CD14-positive monocyte (primary cell): ENCODE measurements at regions not wholly inside any gene's neighbourhood (a gene's known extent, or its start where the extent isn't known, plus 50 kb on each side); places are given as distances from the start of the nearest gene placed in this dataset.

Source experiments
- DNase-seq, 3 donors: peaks; one replicate each; pipeline ENCODE4 v3.0.0-alpha.2; 2011 to 2022
- H2AFZ ChIP-seq: 2 replicates; pipeline ENCODE4 v1.6.0; 2012; ENCODE audit warnings: mild to moderate bottlenecking, low read depth, low read length, inconsistent platforms; ENCODE audit not compliant: insufficient read depth, poor library complexity, severe bottlenecking
- H3K27ac ChIP-seq, 2 donors: 1 replicate in 1 of 2; 2 replicates in 1 of 2; pipeline ENCODE4 v1.5.1; 2012 to 2013; ENCODE audit warnings: low read length in 2 of 2, control low read depth in 1 of 2, inconsistent platforms in 1 of 2, low read depth in 1 of 2, mild to moderate bottlenecking in 1 of 2
- H3K27me3 ChIP-seq, 2 donors: one replicate each; pipeline versions ENCODE4 v1.6.0 to v1.6.1; 2011 to 2013; ENCODE audit warnings: low read length in 2 of 2; ENCODE audit not compliant: control insufficient read depth in 2 of 2, insufficient read depth in 2 of 2
- H3K36me3 ChIP-seq, 2 donors: replicated peaks in 1 of 2; 1 replicate in 1 of 2; 2 replicates in 1 of 2; pipeline versions ENCODE4 v1.5.1 to v1.6.1; 2012 to 2013; ENCODE audit warnings: low read length in 2 of 2, control low read depth in 1 of 2, inconsistent platforms in 1 of 2, mild to moderate bottlenecking in 1 of 2; ENCODE audit not compliant: insufficient read depth in 2 of 2, control insufficient read depth in 1 of 2
- H3K4me1 ChIP-seq, 2 donors: 1 replicate in 1 of 2; 2 replicates in 1 of 2; pipeline versions ENCODE4 v1.5.1 to v1.6.1; 2012 to 2013; ENCODE audit warnings: low read length in 2 of 2, control low read depth in 1 of 2, inconsistent platforms in 1 of 2, mild to moderate bottlenecking in 1 of 2, moderate library complexity in 1 of 2; ENCODE audit not compliant: insufficient read depth in 2 of 2, control insufficient read depth in 1 of 2
- H3K4me2 ChIP-seq: replicated peaks from 2 replicates; pipeline ENCODE3; 2012; ENCODE audit warnings: low read length, moderate library complexity, mild to moderate bottlenecking; ENCODE audit not compliant: poor library complexity, severe bottlenecking; ENCODE audit errors: extremely low read depth
- H3K4me3 ChIP-seq, 3 experiments: fragments of 200-600 bp in 1 of 3; sonication (generic) in 1 of 3; replicated peaks in 1 of 3; 1 replicate in 2 of 3; 2 replicates in 1 of 3; pipeline ENCODE4 v1.5.1; 2011 to 2013; ENCODE audit warnings: low read length in 3 of 3, mild to moderate bottlenecking in 3 of 3, control low read depth in 2 of 3, low read depth in 2 of 3, inconsistent platforms in 1 of 3, moderate library complexity in 1 of 3
- H3K79me2 ChIP-seq: 2 replicates; pipeline ENCODE4 v1.6.0; 2012; ENCODE audit warnings: mild to moderate bottlenecking, control low read depth, inconsistent platforms, low read length, moderate library complexity; ENCODE audit not compliant: insufficient read depth
- H3K9ac ChIP-seq: 2 replicates; pipeline ENCODE4 v1.6.0; 2017; ENCODE audit warnings: low read length, mild to moderate bottlenecking; ENCODE audit not compliant: insufficient read depth, poor library complexity, severe bottlenecking
- H3K9me3 ChIP-seq, 2 donors: replicated peaks in 1 of 2; 1 replicate in 1 of 2; 2 replicates in 1 of 2; pipeline versions ENCODE4 v1.5.1 to v1.6.1; 2012 to 2013; ENCODE audit warnings: low read length in 2 of 2, control low read depth in 1 of 2; ENCODE audit not compliant: control insufficient read depth in 1 of 2, insufficient read depth in 1 of 2
- H4K20me1 ChIP-seq: 2 replicates; pipeline ENCODE4 v1.6.0; 2012; ENCODE audit warnings: mild to moderate bottlenecking, low read length, control low read depth, moderate library complexity; ENCODE audit not compliant: insufficient read depth
- H3K27ac Mint-ChIP-seq, 7 donors: one replicate each; pipeline ENCODE4 v1.8.0; 2020; ENCODE audit warnings: mild to moderate bottlenecking in 7 of 7, mixed read lengths in 7 of 7, moderate library complexity in 6 of 7, inconsistent platforms in 2 of 7
- H3K27me3 Mint-ChIP-seq, 3 donors: one replicate each; pipeline ENCODE4 v1.8.0; 2021 to 2022; ENCODE audit warnings: low read depth in 3 of 3, mild to moderate bottlenecking in 3 of 3, mixed read lengths in 3 of 3, moderate library complexity in 3 of 3, inconsistent platforms in 1 of 3
- H3K36me3 Mint-ChIP-seq, 2 donors: one replicate each; pipeline ENCODE4 v1.8.0; 2020; ENCODE audit warnings: mixed read lengths in 2 of 2, inconsistent platforms in 1 of 2, mild to moderate bottlenecking in 1 of 2
- H3K4me1 Mint-ChIP-seq: one replicate; pipeline ENCODE4 v1.8.0; 2020; ENCODE audit warnings: mild to moderate bottlenecking, mixed read lengths
- H3K4me3 Mint-ChIP-seq, 2 donors: one replicate each; pipeline ENCODE4 v1.8.0; 2020; ENCODE audit warnings: mild to moderate bottlenecking in 2 of 2, mixed read lengths in 2 of 2, moderate library complexity in 1 of 2
- H3K9me3 Mint-ChIP-seq, 7 donors: one replicate each; pipeline ENCODE4 v1.8.0; 2020 to 2022; ENCODE audit warnings: mixed read lengths in 7 of 7, mild to moderate bottlenecking in 6 of 7, moderate library complexity in 6 of 7, inconsistent platforms in 2 of 7
- CTCF ChIP-seq: fragments of 200-600 bp; IDR thresholded peaks from one replicate; pipeline ENCODE4 v1.8.0; 2022; ENCODE audit warnings: antibody characterized with exemption, mild to moderate bottlenecking
- WGBS: methylation state at CpG from one replicate; pipeline ENCODE4 v1.1.5; 2013; ENCODE audit warnings: missing lambda C conversion rate; ENCODE audit not compliant: insufficient coverage; 5-methylcytosine and 5-hydroxymethylcytosine counted together
- intact Hi-C, 2 donors: fragments of 100-400 bp; cut with micrococcal nuclease; formaldehyde crosslinking; loops; one replicate each; pipeline versions ENCODE4 v1.15.0 to v1.15.1; 2023

GRCh38 chr10:78178940-78179339 is 145.3 kb downstream of the RPS24 start:
- no peaks in the 10 kb centered on the region for H3K4me1 Mint-ChIP-seq
- H3K9ac ChIP-seq = no peak overlapping the region
- no peaks in the 10 kb centered on the region for H3K9me3 ChIP-seq
- intact Hi-C loops = no loop called here
- H3K9me3 Mint-ChIP-seq = peaks cover 0 to 2% (median 0%) of the 10 kb centered on the region in 7 donors
- no peak overlapping the region for H3K4me3 Mint-ChIP-seq
- no peak overlapping the region for H3K4me3 ChIP-seq
- no peaks in the 10 kb centered on the region for H3K36me3 ChIP-seq
- no peak overlapping the region for H3K27ac Mint-ChIP-seq
- H2AFZ ChIP-seq = no peak overlapping the region
- H3K4me1 ChIP-seq = no peaks in the 10 kb centered on the region
- no peaks in the 10 kb centered on the region for H3K79me2 ChIP-seq
- H4K20me1 ChIP-seq = no peaks in the 10 kb centered on the region
- no peak overlapping the region for H3K4me2 ChIP-seq
- no peak for TF ChIP-seq CTCF
- WGBS = 88% methylated on average over 6 of the region's 7 CpGs
- no peak for DNase-seq
- no peaks in the 10 kb centered on the region for H3K36me3 Mint-ChIP-seq
- peaks cover 0 to 5% (median 2%) of the 10 kb centered on the region in 3 donors for H3K27me3 Mint-ChIP-seq
- no peak overlapping the region for H3K27ac ChIP-seq
- H3K27me3 ChIP-seq = no peaks in the 10 kb centered on the region

- Mint-ChIP-seq H3K4me3 (peak overlapping the region in 1 of 2 donors; percentile 2), H3K36me3 (no peaks in the 10 kb centered on the region), H3K27ac (peak overlapping the region in 1 of 7 donors; percentile 33), H3K27me3 (peaks cover 2 to 5% (median 2%) of the 10 kb centered on the region in 3 donors), H3K4me1 (no peaks in the 10 kb centered on the region), H3K9me3 (peaks cover 0 to 3% (median 0%) of the 10 kb centered on the region in 7 donors)
- H4K20me1 ChIP-seq = no peaks in the 10 kb centered on the region
- no peak for DNase-seq
- H3K4me1 ChIP-seq = no peaks in the 10 kb centered on the region
- H3K27me3 ChIP-seq = no peaks in the 10 kb centered on the region
- H3K4me2 ChIP-seq = no peak overlapping the region
- 80% methylated on average over 20 of the region's 22 CpGs for WGBS
- no peaks in the 10 kb centered on the region for H3K36me3 ChIP-seq
- no peaks in the 10 kb centered on the region for H3K79me2 ChIP-seq
- no peak for TF ChIP-seq CTCF
- H3K9ac ChIP-seq = no peak overlapping the region
- no peaks in the 10 kb centered on the region for H3K9me3 ChIP-seq
- intact Hi-C loops = no loop called here
- no peak overlapping the region for H3K4me3 ChIP-seq
- no peak overlapping the region for H2AFZ ChIP-seq
- H3K27ac ChIP-seq = no peak overlapping the region
Measured at GRCh38 chr10:78179886-78180705, 146.4 kb downstream of the RPS24 start.
